AG09309 (cell line): ENCODE measurements at regions not wholly inside any gene's neighbourhood (a gene's known extent, or its start where the extent isn't known, plus 50 kb on each side); places are given as distances from the start of the nearest gene placed in this dataset.

Experiments used
- DNase-seq: peaks from one replicate; pipeline ENCODE4 v3.0.0-alpha.2; 2010; ENCODE audit warnings: low read depth
- H3K4me3 ChIP-seq: 2 replicates; pipeline ENCODE4 v1.5.1; 2011; ENCODE audit warnings: mild to moderate bottlenecking, low read depth, low read length, moderate library complexity; ENCODE audit not compliant: control insufficient read depth
- TF ChIP-seq, protein P1 (sequence below): IDR thresholded peaks from 2 replicates; pipeline ENCODE4 v1.5.1; 2011; ENCODE audit warnings: mild to moderate bottlenecking, low read depth, low read length, inconsistent platforms; ENCODE audit not compliant: insufficient read depth, control insufficient read depth; ENCODE audit errors: missing control alignments

DNA sequence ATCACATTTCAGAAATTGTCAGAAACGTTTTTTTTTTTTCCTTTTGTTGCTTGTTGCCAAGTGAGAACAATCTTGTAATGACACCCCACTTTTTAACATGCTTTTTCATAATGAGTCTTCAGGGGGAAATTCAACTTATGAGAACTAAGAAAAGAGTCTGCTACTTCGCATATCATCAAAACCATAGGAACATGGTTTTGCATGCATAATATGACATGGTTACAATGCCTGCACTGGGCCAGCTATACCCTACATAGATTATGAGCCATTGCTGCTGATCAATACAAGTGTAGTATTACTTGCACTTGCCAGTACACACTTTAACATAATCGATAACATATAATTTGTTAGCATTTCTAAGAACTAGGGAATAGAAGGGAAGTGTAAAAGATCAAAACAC lies 191.0 kb upstream of the NBEA start:
- TF ChIP-seq, protein P1, sequence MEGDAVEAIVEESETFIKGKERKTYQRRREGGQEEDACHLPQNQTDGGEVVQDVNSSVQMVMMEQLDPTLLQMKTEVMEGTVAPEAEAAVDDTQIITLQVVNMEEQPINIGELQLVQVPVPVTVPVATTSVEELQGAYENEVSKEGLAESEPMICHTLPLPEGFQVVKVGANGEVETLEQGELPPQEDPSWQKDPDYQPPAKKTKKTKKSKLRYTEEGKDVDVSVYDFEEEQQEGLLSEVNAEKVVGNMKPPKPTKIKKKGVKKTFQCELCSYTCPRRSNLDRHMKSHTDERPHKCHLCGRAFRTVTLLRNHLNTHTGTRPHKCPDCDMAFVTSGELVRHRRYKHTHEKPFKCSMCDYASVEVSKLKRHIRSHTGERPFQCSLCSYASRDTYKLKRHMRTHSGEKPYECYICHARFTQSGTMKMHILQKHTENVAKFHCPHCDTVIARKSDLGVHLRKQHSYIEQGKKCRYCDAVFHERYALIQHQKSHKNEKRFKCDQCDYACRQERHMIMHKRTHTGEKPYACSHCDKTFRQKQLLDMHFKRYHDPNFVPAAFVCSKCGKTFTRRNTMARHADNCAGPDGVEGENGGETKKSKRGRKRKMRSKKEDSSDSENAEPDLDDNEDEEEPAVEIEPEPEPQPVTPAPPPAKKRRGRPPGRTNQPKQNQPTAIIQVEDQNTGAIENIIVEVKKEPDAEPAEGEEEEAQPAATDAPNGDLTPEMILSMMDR, result no peak
- no peak overlapping the region for H3K4me3 ChIP-seq
- DNase-seq, result no peak

DNA sequence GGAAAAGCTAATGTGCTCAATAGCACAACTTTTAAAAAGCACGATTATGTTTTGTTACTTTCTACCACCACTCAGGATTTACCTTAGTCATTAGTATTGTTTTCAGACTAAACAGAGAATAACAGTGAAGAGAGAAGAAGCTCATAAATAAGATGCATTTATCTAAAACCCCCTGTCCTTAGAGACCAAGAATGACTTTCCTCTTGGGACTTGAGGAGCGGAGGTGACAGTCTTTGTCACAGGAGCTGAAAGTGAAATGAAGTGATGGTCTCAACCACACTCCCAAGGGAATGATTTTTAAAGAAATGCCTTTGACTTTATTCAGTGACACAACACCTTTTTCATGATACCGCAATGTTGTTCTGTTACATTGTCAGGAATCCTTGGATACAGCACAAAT lies 190.6 kb upstream of the NBEA start:
- TF ChIP-seq, protein P1, result no peak
- no peak for DNase-seq
- no peak overlapping the region for H3K4me3 ChIP-seq

DNA sequence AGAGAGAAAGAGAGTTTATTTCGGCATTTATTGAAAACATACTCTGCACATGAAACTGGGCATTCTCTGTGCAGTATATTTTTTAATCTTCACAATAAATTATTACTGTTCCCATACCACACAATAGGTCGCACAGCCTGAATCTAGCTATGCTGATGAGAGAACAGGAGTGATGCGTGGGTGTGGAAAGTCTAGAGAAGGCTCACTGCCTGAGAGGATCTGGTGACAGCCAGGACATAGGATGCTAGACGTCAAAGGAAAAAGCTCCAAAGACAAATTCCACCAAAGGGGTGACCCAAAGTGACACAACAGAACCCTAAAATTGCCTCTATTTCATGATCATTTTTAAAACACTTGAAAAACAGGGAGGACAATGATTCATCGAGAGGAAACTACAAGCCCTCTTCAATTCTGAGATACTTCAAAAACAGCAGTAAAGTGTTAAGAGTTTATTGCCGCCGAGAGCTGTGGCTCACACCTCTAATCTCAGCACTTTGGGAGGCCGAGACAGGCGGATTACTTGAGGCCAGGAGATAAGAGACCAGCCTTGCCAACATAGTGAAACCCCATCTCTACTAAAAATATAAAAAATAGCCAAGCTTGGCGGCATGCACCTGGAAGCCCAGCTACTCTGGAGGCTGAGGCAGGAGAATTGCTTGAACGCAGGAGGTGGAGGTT lies 189.6 kb upstream of the NBEA start:
- no peak overlapping the region for H3K4me3 ChIP-seq
- DNase-seq, result no peak
- TF ChIP-seq, protein P1, result no peak

DNA sequence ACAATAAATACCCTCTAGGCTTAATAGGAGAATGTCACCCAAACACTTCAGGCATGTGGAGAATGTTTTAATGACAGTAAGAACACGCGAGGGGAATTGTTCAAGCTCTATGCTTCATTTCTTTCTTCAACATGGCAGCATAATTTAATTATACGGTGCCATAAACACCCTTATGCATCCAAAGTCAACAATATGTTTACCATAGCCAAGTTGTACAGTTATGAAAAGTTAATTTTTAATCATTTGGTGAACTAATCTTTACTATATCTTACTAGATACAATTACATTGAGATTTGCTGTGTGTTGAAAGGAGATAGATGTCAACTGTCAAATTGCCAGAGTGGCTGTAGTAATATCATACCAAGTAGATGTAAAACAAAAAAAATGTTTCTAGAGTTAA lies 185.9 kb upstream of the NBEA start:
- TF ChIP-seq, protein P1, result no peak
- no peak overlapping the region for H3K4me3 ChIP-seq
- no peak for DNase-seq

DNA sequence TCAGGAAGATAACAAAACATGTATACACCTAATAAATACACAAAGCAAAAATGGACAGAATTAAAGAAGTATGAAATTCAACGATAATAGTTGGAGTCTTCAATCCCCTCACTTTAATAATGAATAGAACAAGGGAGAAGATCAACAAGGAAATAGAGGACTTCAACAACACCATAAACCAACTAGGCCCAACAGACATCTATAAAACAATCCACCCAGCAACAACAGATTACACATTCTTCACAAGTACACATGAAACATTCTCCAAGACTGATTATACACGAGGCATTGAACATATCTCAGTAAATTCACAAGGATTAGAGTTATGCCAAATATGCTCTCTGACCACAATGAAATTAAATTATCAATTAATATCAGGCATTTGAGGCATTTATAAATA lies 185.5 kb upstream of the NBEA start:
- no peak overlapping the region for H3K4me3 ChIP-seq
- TF ChIP-seq, protein P1, result no peak
- DNase-seq, result no peak

DNA sequence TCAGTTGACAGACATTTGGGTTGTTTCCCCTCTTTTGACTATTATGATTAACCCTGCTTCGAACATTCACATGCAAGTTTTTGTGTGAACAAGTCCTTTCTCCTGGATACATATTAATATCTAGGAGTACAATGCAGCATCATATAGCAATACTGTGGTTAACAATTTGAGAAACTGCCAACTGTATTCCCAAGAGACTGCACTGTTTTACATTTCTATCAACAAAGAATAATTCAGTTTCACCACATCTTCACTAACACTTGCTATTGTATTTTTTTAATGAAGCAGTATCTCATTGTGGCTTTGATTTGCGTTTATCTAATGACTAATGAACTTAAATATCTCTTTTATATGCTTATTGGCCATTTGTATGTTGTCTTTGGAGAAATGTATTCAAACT lies 184.6 kb upstream of the NBEA start:
- DNase-seq, result no peak
- H3K4me3 ChIP-seq, result no peak overlapping the region
- TF ChIP-seq, protein P1, result no peak
